GM21367 (cell line): ENCODE measurements at regions not wholly inside any gene's neighbourhood (a gene's known extent, or its start where the extent isn't known, plus 50 kb on each side); places are given as distances from the start of the nearest gene placed in this dataset.

Experiments
- ATAC-seq: cut with Tn5 transposase; IDR thresholded peaks from one replicate; pipeline ENCODE4 v1.9.1; 2021; ENCODE audit not compliant: unreplicated experiment

- no peak for ATAC-seq
Observed at GRCh38 chrX:149992918-149993317, 54.6 kb upstream of the EOLA2 start.

GRCh38 chrX:149993989-149994388, 55.7 kb upstream of the EOLA2 start:
- ATAC-seq = no peak

GRCh38 chrX:149996515-149996914, 58.2 kb upstream of the EOLA2 start:
- ATAC-seq = no peak

- ATAC-seq = no peak
Observed at GRCh38 chrX:150005027-150005426, 66.7 kb upstream of the EOLA2 start.

GRCh38 chrX:150007356-150007755, 69.1 kb upstream of the EOLA2 start:
- no peak for ATAC-seq

- ATAC-seq = no peak
Observed at GRCh38 chrX:150012647-150013381, 74.5 kb upstream of the EOLA2 start.

- no peak for ATAC-seq
Observed at GRCh38 chrX:150014525-150014924, 76.2 kb upstream of the EOLA2 start.

- ATAC-seq = no peak
Observed at GRCh38 chrX:150017868-150018267, 79.6 kb upstream of the EOLA2 start.

- ATAC-seq = no peak
Observed at GRCh38 chrX:150018931-150019361, 80.7 kb upstream of the EOLA2 start.

- ATAC-seq = peak; percentile 53
Observed at GRCh38 chrX:150028692-150029091, 90.4 kb upstream of the EOLA2 start.

- ATAC-seq = no peak
Observed at GRCh38 chrX:150032742-150033141, 94.5 kb upstream of the EOLA2 start.

GRCh38 chrX:150034788-150035187, 96.5 kb upstream of the EOLA2 start:
- ATAC-seq = no peak

GRCh38 chrX:150035531-150035930, 97.2 kb upstream of the EOLA2 start:
- ATAC-seq = no peak

- no peak for ATAC-seq
Observed at GRCh38 chrX:150036181-150036580, 97.9 kb upstream of the EOLA2 start.

- ATAC-seq = no peak
Observed at GRCh38 chrX:150036641-150037040, 98.3 kb upstream of the EOLA2 start.

- no peak for ATAC-seq
Observed at GRCh38 chrX:150037041-150037440, 98.8 kb upstream of the EOLA2 start.

- ATAC-seq = no peak
Observed at GRCh38 chrX:150038315-150038714, 100.0 kb upstream of the EOLA2 start.

GRCh38 chrX:150038986-150039599, 100.8 kb upstream of the EOLA2 start:
- ATAC-seq = no peak

GRCh38 chrX:150041208-150041607, 102.9 kb upstream of the EOLA2 start:
- ATAC-seq = no peak

- ATAC-seq = no peak
Observed at GRCh38 chrX:150044556-150044955, 106.3 kb upstream of the EOLA2 start.

GRCh38 chrX:150047818-150048217, 109.5 kb upstream of the EOLA2 start:
- no peak for ATAC-seq

- no peak for ATAC-seq
Observed at GRCh38 chrX:150049647-150050046, 111.4 kb upstream of the EOLA2 start.

GRCh38 chrX:150050387-150050786, 112.1 kb upstream of the EOLA2 start:
- no peak for ATAC-seq
